HG03565 (cell line): ENCODE measurements at regions not wholly inside any gene's neighbourhood (a gene's known extent, or its start where the extent isn't known, plus 50 kb on each side); places are given as distances from the start of the nearest gene placed in this dataset.

Source experiments
- ATAC-seq: cut with Tn5 transposase; IDR thresholded peaks from one replicate; pipeline ENCODE4 v1.9.1; 2021; ENCODE audit warnings: mild to moderate bottlenecking, moderate library complexity; ENCODE audit not compliant: unreplicated experiment

GRCh38 chr12:24021164-24021502 lies 71.7 kb upstream of the SOX5 start:
- no peak for ATAC-seq

GRCh38 chr12:24020397-24021163 lies 71.1 kb upstream of the SOX5 start:
- no peak for ATAC-seq

- ATAC-seq: no peak
Observed at GRCh38 chr12:24015833-24016160, 66.3 kb upstream of the SOX5 start.

- ATAC-seq: no peak
Observed at GRCh38 chr12:24014915-24015832, 65.7 kb upstream of the SOX5 start.

GRCh38 chr12:24014240-24014639 lies 64.8 kb upstream of the SOX5 start:
- ATAC-seq: no peak

GRCh38 chr12:24012528-24012927 lies 63.1 kb upstream of the SOX5 start:
- no peak for ATAC-seq

GRCh38 chr12:24011927-24012507 lies 62.5 kb upstream of the SOX5 start:
- no peak for ATAC-seq

- ATAC-seq: no peak
Observed at GRCh38 chr12:24008166-24008565, 58.7 kb upstream of the SOX5 start.
